HG03108 (cell line): ENCODE measurements at regions not wholly inside any gene's neighbourhood (a gene's known extent, or its start where the extent isn't known, plus 50 kb on each side); places are given as distances from the start of the nearest gene placed in this dataset.

Source experiments
- ATAC-seq: cut with Tn5 transposase; IDR thresholded peaks from one replicate; pipeline ENCODE4 v1.9.1; 2021; ENCODE audit warnings: moderate library complexity; ENCODE audit not compliant: unreplicated experiment

GRCh38 chr13:75919660-75920199, 283.6 kb downstream of the LMO7 start:
- no peak for ATAC-seq

GRCh38 chr13:75915066-75915465, 278.9 kb downstream of the LMO7 start:
- no peak for ATAC-seq

GRCh38 chr13:75913925-75914324, 277.8 kb downstream of the LMO7 start:
- ATAC-seq = no peak

DNA sequence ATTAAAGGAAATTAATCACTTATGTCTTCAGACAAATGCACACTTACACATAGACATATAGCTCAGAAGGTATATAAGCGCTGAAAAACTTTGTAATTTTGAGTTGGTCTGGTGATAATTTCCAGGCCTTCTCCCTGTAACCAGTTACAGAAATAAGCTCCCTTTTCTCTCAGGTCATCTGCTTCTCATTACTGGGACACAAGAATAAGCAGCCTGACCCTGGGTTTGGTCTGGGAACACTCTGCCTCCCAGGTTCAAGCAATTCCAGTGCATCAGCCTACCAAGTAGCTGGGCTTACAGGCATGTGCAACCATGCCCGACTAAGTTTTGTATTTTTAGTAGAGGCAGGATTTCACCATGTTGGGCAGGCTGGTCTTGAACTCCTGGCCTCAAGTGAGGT, 274.5 kb downstream of the LMO7 start:
- ATAC-seq = no peak
